HG02759 (cell line): ENCODE measurements at regions not wholly inside any gene's neighbourhood (a gene's known extent, or its start where the extent isn't known, plus 50 kb on each side); places are given as distances from the start of the nearest gene placed in this dataset.

Source experiments
- ATAC-seq: cut with Tn5 transposase; IDR thresholded peaks from one replicate; pipeline ENCODE4 v1.9.1; 2021; ENCODE audit warnings: mild to moderate bottlenecking, moderate library complexity; ENCODE audit not compliant: unreplicated experiment

- no peak for ATAC-seq
Measured at GRCh38 chr5:173718469-173718868, 102.0 kb upstream of the BOD1 start.

GRCh38 chr5:173719731-173720082 is 103.3 kb upstream of the BOD1 start:
- ATAC-seq, result no peak

- ATAC-seq, result no peak
Measured at GRCh38 chr5:173720286-173720952, 104.0 kb upstream of the BOD1 start.

- ATAC-seq, result no peak
Measured at GRCh38 chr5:173720953-173721600, 104.6 kb upstream of the BOD1 start.

GRCh38 chr5:173721601-173722232 is 105.3 kb upstream of the BOD1 start:
- ATAC-seq, result no peak

GRCh38 chr5:173726846-173727557 is 110.6 kb upstream of the BOD1 start:
- ATAC-seq, result no peak

- ATAC-seq, result no peak
Measured at GRCh38 chr5:173727839-173728778, 111.7 kb upstream of the BOD1 start.

GRCh38 chr5:173729079-173729765 is 112.8 kb upstream of the BOD1 start:
- ATAC-seq, result no peak

- ATAC-seq, result no peak
Measured at GRCh38 chr5:173730632-173731298, 114.3 kb upstream of the BOD1 start.

- ATAC-seq, result no peak
Measured at GRCh38 chr5:173733021-173733420, 116.6 kb upstream of the BOD1 start.

GRCh38 chr5:173733425-173733824 is 117.0 kb upstream of the BOD1 start:
- ATAC-seq, result no peak

- peak; percentile 52 for ATAC-seq
Measured at GRCh38 chr5:173733831-173734501, 117.5 kb upstream of the BOD1 start.

- no peak for ATAC-seq
Measured at GRCh38 chr5:173734716-173735115, 118.3 kb upstream of the BOD1 start.

- ATAC-seq, result no peak
Measured at GRCh38 chr5:173735184-173735583, 118.7 kb upstream of the BOD1 start.

- no peak for ATAC-seq
Measured at GRCh38 chr5:173735691-173736090, 119.2 kb upstream of the BOD1 start.

GRCh38 chr5:173736374-173736773 is 119.9 kb upstream of the BOD1 start:
- no peak for ATAC-seq

- ATAC-seq, result peak; percentile 89
Measured at GRCh38 chr5:173736923-173737412, 120.5 kb upstream of the BOD1 start.

GRCh38 chr5:173739741-173740140 is 123.3 kb upstream of the BOD1 start:
- no peak for ATAC-seq

GRCh38 chr5:173740400-173740799 is 124.0 kb upstream of the BOD1 start:
- no peak for ATAC-seq
